GM13977 (cell line): ENCODE measurements at regions not wholly inside any gene's neighbourhood (a gene's known extent, or its start where the extent isn't known, plus 50 kb on each side); places are given as distances from the start of the nearest gene placed in this dataset.

ENCODE experiments used
- DNase-seq: peaks from one replicate; pipeline ENCODE4 v3.0.0; 2012; ENCODE audit warnings: low spot score
- in situ Hi-C: fragments of 300-500 bp; cut with MboI; formaldehyde crosslinking; loops from one replicate; pipeline ENCODE4 v1.12.0; 2022; ENCODE audit warnings: low sequenced_read_pairs, low pct_unique_long_range_greater_than_20kb, mixed read lengths, inconsistent platforms; ENCODE audit not compliant: unreplicated experiment
- TF ChIP-seq, protein P1 (sequence below): IDR thresholded peaks from 2 replicates; pipeline ENCODE4 v1.5.1; 2012; ENCODE audit warnings: mild to moderate bottlenecking, control low read depth; ENCODE audit not compliant: insufficient read depth; ENCODE audit errors: extremely low read depth, missing control alignments

DNA sequence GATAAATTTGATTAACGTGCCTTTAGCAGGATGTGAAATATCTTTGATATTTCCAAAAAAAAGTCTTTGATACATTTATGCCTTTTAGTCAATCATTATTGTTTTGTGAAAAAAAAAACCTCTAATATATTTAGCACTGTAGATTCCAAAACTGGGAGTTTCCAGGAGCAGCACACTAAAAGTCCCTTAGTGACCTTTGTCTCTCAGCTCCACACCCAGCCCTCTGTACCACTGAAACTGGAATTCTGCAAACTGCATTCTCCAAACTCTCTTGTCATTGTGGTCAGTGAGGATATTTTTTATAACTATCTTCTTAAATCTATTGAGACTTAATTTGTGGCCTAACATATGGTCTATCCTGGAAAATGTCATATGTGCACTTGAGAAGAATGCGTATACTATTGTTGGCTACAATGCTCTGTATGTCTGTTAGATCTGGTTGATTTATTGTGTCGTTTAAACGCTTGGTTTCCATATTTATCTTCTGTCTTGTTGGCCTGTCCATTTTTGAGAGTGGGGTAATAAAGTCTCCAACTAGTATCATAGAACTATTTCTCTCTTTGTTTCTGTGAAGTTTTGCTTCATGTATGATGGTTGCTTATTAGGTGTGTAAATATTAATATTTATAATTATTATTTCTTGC is 73.2 kb upstream of the CNKSR3 start:
- DNase-seq = no peak
- in situ Hi-C loops = no loop called here
- TF ChIP-seq, protein P1, sequence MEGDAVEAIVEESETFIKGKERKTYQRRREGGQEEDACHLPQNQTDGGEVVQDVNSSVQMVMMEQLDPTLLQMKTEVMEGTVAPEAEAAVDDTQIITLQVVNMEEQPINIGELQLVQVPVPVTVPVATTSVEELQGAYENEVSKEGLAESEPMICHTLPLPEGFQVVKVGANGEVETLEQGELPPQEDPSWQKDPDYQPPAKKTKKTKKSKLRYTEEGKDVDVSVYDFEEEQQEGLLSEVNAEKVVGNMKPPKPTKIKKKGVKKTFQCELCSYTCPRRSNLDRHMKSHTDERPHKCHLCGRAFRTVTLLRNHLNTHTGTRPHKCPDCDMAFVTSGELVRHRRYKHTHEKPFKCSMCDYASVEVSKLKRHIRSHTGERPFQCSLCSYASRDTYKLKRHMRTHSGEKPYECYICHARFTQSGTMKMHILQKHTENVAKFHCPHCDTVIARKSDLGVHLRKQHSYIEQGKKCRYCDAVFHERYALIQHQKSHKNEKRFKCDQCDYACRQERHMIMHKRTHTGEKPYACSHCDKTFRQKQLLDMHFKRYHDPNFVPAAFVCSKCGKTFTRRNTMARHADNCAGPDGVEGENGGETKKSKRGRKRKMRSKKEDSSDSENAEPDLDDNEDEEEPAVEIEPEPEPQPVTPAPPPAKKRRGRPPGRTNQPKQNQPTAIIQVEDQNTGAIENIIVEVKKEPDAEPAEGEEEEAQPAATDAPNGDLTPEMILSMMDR = no peak

DNA sequence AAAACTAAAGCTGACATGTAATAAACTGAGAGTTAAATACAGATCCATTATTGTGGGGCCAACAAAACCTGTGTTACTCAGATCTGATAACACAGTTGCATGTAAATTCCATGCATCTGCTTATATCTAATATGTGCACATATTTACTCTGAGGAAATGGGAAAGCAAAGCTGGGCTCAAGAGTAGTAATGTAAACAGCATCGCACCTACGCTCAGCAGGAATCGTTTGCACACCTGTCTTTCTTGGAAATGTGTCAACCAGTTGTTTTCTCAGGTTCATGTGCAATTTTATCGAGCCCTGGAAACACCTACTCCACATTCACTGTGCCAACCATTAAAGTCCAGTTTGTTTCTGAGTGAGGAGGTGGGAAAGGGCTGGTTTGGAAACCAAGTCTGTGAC is 80.3 kb upstream of the CNKSR3 start:
- no peak for DNase-seq
- in situ Hi-C loops = no loop called here
- TF ChIP-seq, protein P1 = no peak

DNA sequence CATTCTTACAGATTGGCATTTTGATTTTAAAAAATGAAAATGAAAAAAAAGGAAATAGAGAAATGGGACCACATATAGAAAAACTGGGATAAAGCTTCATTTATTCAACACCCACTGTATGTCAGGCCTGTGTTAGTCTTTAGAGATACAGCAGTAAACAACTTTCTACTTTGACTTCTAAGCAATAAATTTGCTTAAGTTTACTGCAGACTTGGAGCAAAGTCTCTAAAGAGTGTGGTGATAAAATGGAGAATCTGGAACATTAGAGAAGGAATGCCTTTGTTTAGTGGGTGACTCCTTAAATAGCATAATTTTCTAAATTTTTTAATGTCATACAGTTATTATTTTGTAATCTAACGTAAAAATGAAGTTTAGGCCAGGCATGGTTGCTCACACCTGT is 80.7 kb upstream of the CNKSR3 start:
- TF ChIP-seq, protein P1 = no peak
- no peak for DNase-seq

DNA sequence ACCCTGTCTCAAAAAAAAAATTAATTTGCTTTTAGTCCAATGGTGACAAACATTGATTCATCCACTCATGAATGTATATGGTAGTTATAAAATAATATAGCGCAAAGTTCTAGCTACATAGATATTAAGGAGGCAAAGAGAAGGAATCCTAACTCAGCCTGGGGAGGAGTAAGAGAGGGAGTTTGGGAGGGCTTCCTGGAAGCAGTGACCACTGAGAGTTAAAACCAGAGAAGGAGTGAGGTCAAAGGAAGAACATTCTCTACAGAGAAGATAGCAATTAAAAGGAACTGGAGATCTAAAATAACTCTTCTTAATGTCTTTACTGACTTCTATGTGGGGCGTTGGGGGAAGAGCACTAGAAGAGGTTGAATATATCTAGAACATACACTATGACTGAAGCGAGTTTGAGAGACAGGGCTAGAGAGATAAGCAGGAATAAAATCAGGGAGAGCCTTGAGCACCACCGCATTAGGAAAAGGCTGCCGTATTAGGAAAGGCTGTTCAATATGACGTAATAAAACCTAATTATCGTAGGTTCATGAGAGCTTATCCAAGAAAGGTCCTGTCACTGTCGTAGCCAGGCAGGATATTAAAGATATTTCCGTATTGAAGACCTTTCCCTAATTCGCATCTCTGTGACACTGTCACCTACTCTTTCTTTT is 81.8 kb upstream of the CNKSR3 start:
- in situ Hi-C loops = no loop called here
- DNase-seq = no peak
- TF ChIP-seq, protein P1 = no peak

More for the DNA sequence above, 80.7 kb upstream of the CNKSR3 start:
- in situ Hi-C loops = no loop called here

DNA sequence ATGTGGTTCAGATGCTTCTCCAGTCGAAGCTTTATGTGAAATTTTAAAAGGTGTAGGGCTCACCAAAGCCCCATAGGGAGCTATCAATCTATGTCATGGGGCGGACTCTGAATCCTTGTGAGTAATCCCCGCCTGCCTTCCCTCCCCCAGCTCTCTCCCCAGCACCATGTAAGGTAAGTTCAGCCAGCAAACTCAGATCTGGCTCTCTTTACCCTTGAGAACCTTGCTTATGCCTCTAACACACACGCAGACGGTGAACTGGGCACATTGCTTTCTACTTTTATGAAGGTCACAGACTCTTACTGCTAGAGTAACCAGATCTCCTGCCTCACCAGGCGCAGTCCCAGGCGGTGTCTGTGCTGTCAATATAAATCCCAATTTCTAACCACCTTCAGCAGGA is 82.6 kb upstream of the CNKSR3 start:
- no peak for DNase-seq
- in situ Hi-C loops = no loop called here
- TF ChIP-seq, protein P1 = no peak

DNA sequence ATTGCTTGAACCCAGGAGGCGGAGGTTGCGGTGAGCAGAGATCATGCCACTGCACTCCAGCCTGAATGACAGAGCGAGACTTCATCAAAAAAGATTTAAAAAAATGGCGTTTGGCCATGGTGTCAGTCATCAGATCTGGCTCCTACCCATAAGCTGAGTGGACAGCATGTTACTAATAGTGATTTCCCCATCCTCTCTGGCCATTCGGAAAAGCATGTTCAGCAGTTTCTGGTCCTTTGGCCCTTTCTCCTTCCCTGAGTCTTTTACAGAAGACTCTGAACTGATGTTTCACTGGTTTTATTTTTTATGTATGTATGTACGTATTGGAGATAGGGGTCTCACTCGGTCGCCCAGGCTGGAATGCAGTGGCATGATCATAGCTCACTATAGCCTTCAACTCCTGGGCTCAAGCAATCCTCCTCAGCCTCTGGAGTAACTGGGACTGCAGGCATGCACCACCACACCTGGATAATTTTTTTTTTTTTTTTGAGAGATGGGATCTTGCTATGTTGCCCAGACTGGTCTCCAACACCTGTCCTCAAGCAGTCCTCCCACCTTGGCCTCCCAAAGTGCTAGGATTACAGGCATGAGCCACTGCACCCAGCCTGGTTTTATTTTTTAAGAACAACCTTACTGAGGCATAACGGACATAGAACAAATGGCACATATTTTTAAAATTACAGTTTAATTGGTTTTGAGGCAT is 84.2 kb upstream of the CNKSR3 start:
- DNase-seq = no peak
- in situ Hi-C loops = no loop called here
- TF ChIP-seq, protein P1 = no peak
